ENCODE measurements at regions not wholly inside any gene's neighbourhood (a gene's known extent, or its start where the extent isn't known, plus 50 kb on each side); places are given as distances from the start of the nearest gene placed in this dataset.
"Not testable (repeated sequence)": the region's sequence is repeated elsewhere in the genome, so short reads cannot be mapped to it uniquely, and the experiment has no call there.

- not testable (repeated sequence) for H3K4me3 ChIP-seq (ENCODE audit: low read length); H3K36me3 ChIP-seq (ENCODE audit: control insufficient read depth, insufficient read depth, low read length); H3K4me1 ChIP-seq (ENCODE audit: control insufficient read depth, insufficient read depth, low read length); H3K27me3 ChIP-seq (ENCODE audit: control insufficient read depth, insufficient read depth, low read length); H3K9ac ChIP-seq (ENCODE audit: low read length); H3K9me3 ChIP-seq (ENCODE audit: control insufficient read depth, low read length)
Measured at GRCh38 chr16:52655916-52656315, 109.0 kb upstream of the TOX3 start.

GRCh38 chr16:52655156-52655555, 108.2 kb upstream of the TOX3 start:
- not testable (repeated sequence) for H3K4me1 ChIP-seq (ENCODE audit: control insufficient read depth, insufficient read depth, low read length); H3K9me3 ChIP-seq (ENCODE audit: control insufficient read depth, low read length); H3K27me3 ChIP-seq (ENCODE audit: control insufficient read depth, insufficient read depth, low read length); H3K36me3 ChIP-seq (ENCODE audit: control insufficient read depth, insufficient read depth, low read length); H3K4me3 ChIP-seq (ENCODE audit: low read length); H3K9ac ChIP-seq (ENCODE audit: low read length)

DNA sequence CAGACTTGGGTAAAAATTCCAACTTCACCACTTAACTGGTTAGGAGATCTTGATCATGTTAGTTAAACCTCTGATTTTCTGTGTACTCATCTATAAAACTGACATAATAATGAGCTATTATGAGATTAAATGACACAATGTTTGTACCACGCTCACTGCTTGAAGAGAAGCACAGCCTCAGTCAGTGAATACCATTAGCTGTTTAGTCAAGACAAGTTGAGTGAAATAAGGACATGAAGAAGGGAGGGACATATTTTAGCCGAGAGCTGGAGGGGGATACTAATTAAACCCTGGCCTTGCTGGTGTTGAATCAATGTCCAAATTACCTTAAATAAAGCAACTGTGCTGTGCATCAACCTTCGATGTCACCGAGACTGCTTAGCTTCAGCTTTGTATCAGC, 105.1 kb upstream of the TOX3 start:
- Histone ChIP-seq H3K27me3 (ENCODE audit: control insufficient read depth, insufficient read depth, low read length) (no peaks in the 10 kb centered on the region), H3K4me3 (ENCODE audit: low read length) (no peak overlapping the region), H3K36me3 (ENCODE audit: control insufficient read depth, insufficient read depth, low read length) (no peaks in the 10 kb centered on the region), H3K9me3 (ENCODE audit: control insufficient read depth, low read length) (no peaks in the 10 kb centered on the region), H3K9ac (ENCODE audit: low read length) (no peak overlapping the region), H3K4me1 (ENCODE audit: control insufficient read depth, insufficient read depth, low read length) (no peaks in the 10 kb centered on the region)

GRCh38 chr16:52650789-52651188, 103.8 kb upstream of the TOX3 start:
- no peaks in the 10 kb centered on the region for H3K27me3 ChIP-seq (ENCODE audit: control insufficient read depth, insufficient read depth, low read length)
- no peaks in the 10 kb centered on the region for H3K36me3 ChIP-seq (ENCODE audit: control insufficient read depth, insufficient read depth, low read length)
- H3K9me3 ChIP-seq (ENCODE audit: control insufficient read depth, low read length) = no peaks in the 10 kb centered on the region
- H3K4me1 ChIP-seq (ENCODE audit: control insufficient read depth, insufficient read depth, low read length) = no peaks in the 10 kb centered on the region
- H3K9ac ChIP-seq (ENCODE audit: low read length) = no peak overlapping the region
- H3K4me3 ChIP-seq (ENCODE audit: low read length) = no peak overlapping the region

DNA sequence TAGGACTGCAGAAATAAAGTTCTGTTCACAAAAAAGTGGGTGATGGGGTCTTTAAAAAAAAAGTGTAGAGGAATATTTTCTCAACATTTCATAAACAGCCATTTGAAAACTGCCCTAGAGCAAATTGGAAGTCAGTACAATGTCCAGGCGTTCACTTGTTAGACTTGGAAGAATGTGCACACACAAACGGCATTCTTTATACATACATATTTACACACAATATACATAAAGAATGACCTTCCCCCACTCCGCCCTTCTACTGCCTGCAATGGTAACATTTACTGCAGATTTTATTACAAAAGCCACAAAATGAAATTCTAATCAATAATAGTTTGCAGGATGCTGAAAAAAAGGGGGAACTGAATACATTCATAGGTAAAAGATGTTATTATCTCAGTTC, 103.4 kb upstream of the TOX3 start:
- no peaks in the 10 kb centered on the region for H3K9me3 ChIP-seq (ENCODE audit: control insufficient read depth, low read length)
- H3K4me1 ChIP-seq (ENCODE audit: control insufficient read depth, insufficient read depth, low read length) = no peaks in the 10 kb centered on the region
- no peak overlapping the region for H3K4me3 ChIP-seq (ENCODE audit: low read length)
- H3K27me3 ChIP-seq (ENCODE audit: control insufficient read depth, insufficient read depth, low read length) = no peaks in the 10 kb centered on the region
- H3K36me3 ChIP-seq (ENCODE audit: control insufficient read depth, insufficient read depth, low read length) = no peaks in the 10 kb centered on the region
- no peak overlapping the region for H3K9ac ChIP-seq (ENCODE audit: low read length)

DNA sequence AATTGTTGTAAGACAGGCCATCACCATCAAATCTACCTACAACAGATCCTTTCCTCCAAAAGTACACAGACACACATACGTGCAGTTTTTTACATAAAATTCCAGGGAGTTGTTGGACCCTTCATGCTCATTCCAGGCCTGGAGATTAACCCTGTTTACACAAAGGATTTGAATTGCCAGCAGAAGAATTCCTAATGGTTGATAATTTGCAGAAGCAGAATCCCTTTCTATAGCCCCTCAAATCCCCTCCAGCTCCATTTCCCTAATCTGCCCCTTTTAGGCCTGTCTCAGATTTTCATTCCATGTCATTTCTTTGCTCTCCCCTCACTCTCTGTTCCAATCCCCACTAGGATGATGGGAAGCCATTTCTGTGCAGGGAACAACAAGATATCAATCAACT, 102.9 kb upstream of the TOX3 start:
- H3K9ac ChIP-seq (ENCODE audit: low read length) = no peak overlapping the region
- H3K27me3 ChIP-seq (ENCODE audit: control insufficient read depth, insufficient read depth, low read length) = no peaks in the 10 kb centered on the region
- no peaks in the 10 kb centered on the region for H3K36me3 ChIP-seq (ENCODE audit: control insufficient read depth, insufficient read depth, low read length)
- no peaks in the 10 kb centered on the region for H3K9me3 ChIP-seq (ENCODE audit: control insufficient read depth, low read length)
- H3K4me3 ChIP-seq (ENCODE audit: low read length) = no peak overlapping the region
- no peaks in the 10 kb centered on the region for H3K4me1 ChIP-seq (ENCODE audit: control insufficient read depth, insufficient read depth, low read length)

- H3K4me3 ChIP-seq (ENCODE audit: low read length) = no peak overlapping the region
- H3K36me3 ChIP-seq (ENCODE audit: control insufficient read depth, insufficient read depth, low read length) = no peaks in the 10 kb centered on the region
- H3K9ac ChIP-seq (ENCODE audit: low read length) = no peak overlapping the region
- H3K9me3 ChIP-seq (ENCODE audit: control insufficient read depth, low read length) = no peaks in the 10 kb centered on the region
- no peaks in the 10 kb centered on the region for H3K27me3 ChIP-seq (ENCODE audit: control insufficient read depth, insufficient read depth, low read length)
- H3K4me1 ChIP-seq (ENCODE audit: control insufficient read depth, insufficient read depth, low read length) = no peaks in the 10 kb centered on the region
Measured at GRCh38 chr16:52647588-52647987, 100.6 kb upstream of the TOX3 start.

GRCh38 chr16:52643006-52643405, 96.1 kb upstream of the TOX3 start:
- no peaks in the 10 kb centered on the region for H3K36me3 ChIP-seq (ENCODE audit: control insufficient read depth, insufficient read depth, low read length)
- no peaks in the 10 kb centered on the region for H3K9me3 ChIP-seq (ENCODE audit: control insufficient read depth, low read length)
- H3K9ac ChIP-seq (ENCODE audit: low read length) = no peak overlapping the region
- H3K4me1 ChIP-seq (ENCODE audit: control insufficient read depth, insufficient read depth, low read length) = no peaks in the 10 kb centered on the region
- H3K4me3 ChIP-seq (ENCODE audit: low read length) = no peak overlapping the region
- no peaks in the 10 kb centered on the region for H3K27me3 ChIP-seq (ENCODE audit: control insufficient read depth, insufficient read depth, low read length)

DNA sequence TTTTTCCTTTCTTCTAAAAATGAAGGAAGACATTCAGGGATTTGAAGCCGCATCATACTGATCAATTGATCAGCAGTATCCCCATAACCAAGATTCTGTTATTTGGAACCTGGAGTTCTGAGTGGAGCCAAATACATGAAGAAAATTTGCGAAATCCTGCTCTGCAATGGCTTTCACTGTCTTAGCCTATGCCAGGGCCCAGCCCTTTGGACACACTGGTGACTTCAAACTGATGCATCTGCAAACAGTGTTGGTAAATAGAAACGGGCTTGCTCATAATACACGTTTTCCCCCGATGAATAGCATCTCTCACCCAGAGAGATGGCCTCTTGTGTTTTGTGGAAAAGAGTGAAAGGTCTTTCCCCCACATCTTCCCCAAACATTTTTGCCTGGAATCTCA, 87.6 kb upstream of the TOX3 start:
- peaks cover 13% of the 10 kb centered on the region for H3K4me1 ChIP-seq (ENCODE audit: control insufficient read depth, insufficient read depth, low read length)
- no peaks in the 10 kb centered on the region for H3K36me3 ChIP-seq (ENCODE audit: control insufficient read depth, insufficient read depth, low read length)
- no peaks in the 10 kb centered on the region for H3K9me3 ChIP-seq (ENCODE audit: control insufficient read depth, low read length)
- no peak overlapping the region for H3K9ac ChIP-seq (ENCODE audit: low read length)
- H3K27me3 ChIP-seq (ENCODE audit: control insufficient read depth, insufficient read depth, low read length) = no peaks in the 10 kb centered on the region
- no peak overlapping the region for H3K4me3 ChIP-seq (ENCODE audit: low read length)

DNA sequence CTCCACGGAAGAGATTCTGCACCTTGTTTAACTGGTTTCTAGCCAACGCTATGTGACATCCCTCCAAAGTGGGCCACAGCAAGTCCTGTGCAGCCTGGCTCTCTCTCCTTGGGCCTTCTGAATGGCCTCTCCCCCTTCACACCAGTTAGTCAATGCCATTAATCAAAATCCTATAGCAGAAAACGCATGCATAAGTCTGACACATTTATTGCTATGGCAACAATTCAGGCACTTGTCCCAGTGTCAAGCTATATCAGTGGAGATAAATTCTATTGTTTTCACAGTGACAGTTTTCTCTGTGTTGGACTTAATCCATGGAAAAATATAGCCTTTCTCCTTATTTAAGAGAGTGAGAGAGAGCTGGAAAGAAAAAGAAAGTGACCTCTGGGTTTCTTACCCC, 87.2 kb upstream of the TOX3 start:
- Histone ChIP-seq H3K9me3 (ENCODE audit: control insufficient read depth, low read length) (no peaks in the 10 kb centered on the region), H3K4me3 (ENCODE audit: low read length) (no peak overlapping the region), H3K27me3 (ENCODE audit: control insufficient read depth, insufficient read depth, low read length) (no peaks in the 10 kb centered on the region), H3K4me1 (ENCODE audit: control insufficient read depth, insufficient read depth, low read length) (peaks cover 13% of the 10 kb centered on the region), H3K9ac (ENCODE audit: low read length) (no peak overlapping the region), H3K36me3 (ENCODE audit: control insufficient read depth, insufficient read depth, low read length) (no peaks in the 10 kb centered on the region)

GRCh38 chr16:52633230-52633629, 86.3 kb upstream of the TOX3 start:
- peaks cover 13% of the 10 kb centered on the region for H3K4me1 ChIP-seq (ENCODE audit: control insufficient read depth, insufficient read depth, low read length)

GRCh38 chr16:52631711-52632110, 84.8 kb upstream of the TOX3 start:
- Histone ChIP-seq H3K9ac (ENCODE audit: low read length) (no peak overlapping the region), H3K27me3 (ENCODE audit: control insufficient read depth, insufficient read depth, low read length) (no peaks in the 10 kb centered on the region), H3K4me1 (ENCODE audit: control insufficient read depth, insufficient read depth, low read length) (peaks cover 13% of the 10 kb centered on the region), H3K4me3 (ENCODE audit: low read length) (no peak overlapping the region), H3K36me3 (ENCODE audit: control insufficient read depth, insufficient read depth, low read length) (no peaks in the 10 kb centered on the region), H3K9me3 (ENCODE audit: control insufficient read depth, low read length) (no peaks in the 10 kb centered on the region)

More at GRCh38 chr16:52633230-52633629, 86.3 kb upstream of the TOX3 start:
- Histone ChIP-seq H3K27me3 (ENCODE audit: control insufficient read depth, insufficient read depth, low read length) (no peaks in the 10 kb centered on the region), H3K9ac (ENCODE audit: low read length) (no peak overlapping the region), H3K9me3 (ENCODE audit: control insufficient read depth, low read length) (no peaks in the 10 kb centered on the region), H3K4me3 (ENCODE audit: low read length) (no peak overlapping the region), H3K36me3 (ENCODE audit: control insufficient read depth, insufficient read depth, low read length) (no peaks in the 10 kb centered on the region)

DNA sequence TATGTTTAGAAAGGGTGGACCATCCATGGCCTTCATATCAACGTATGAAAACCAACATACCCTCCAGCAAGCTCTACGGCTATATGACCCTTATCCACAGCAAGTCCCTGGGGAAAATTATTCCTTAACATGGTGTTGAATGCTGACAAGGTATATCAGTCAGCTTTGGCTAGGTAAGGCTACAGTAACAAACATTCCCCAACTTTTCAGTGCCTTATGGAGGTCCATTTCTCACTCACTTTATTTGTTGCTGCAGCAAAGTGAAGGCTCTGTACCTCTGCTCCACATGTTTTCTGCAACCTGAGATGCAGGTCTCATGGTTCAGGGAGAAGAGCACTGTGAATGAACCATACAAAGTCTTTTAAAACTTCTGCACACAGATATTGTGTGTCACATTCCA, 83.8 kb upstream of the TOX3 start:
- Histone ChIP-seq H3K9me3 (ENCODE audit: control insufficient read depth, low read length) (no peaks in the 10 kb centered on the region), H3K36me3 (ENCODE audit: control insufficient read depth, insufficient read depth, low read length) (no peaks in the 10 kb centered on the region), H3K9ac (ENCODE audit: low read length) (no peak overlapping the region), H3K4me3 (ENCODE audit: low read length) (no peak overlapping the region), H3K4me1 (ENCODE audit: control insufficient read depth, insufficient read depth, low read length) (peaks cover 13% of the 10 kb centered on the region), H3K27me3 (ENCODE audit: control insufficient read depth, insufficient read depth, low read length) (no peaks in the 10 kb centered on the region)
